ENCODE measurements at regions not wholly inside any gene's neighbourhood (a gene's known extent, or its start where the extent isn't known, plus 50 kb on each side); places are given as distances from the start of the nearest gene placed in this dataset.
"Not testable (repeated sequence)": the region's sequence is repeated elsewhere in the genome, so short reads cannot be mapped to it uniquely, and the experiment has no call there.

DNA sequence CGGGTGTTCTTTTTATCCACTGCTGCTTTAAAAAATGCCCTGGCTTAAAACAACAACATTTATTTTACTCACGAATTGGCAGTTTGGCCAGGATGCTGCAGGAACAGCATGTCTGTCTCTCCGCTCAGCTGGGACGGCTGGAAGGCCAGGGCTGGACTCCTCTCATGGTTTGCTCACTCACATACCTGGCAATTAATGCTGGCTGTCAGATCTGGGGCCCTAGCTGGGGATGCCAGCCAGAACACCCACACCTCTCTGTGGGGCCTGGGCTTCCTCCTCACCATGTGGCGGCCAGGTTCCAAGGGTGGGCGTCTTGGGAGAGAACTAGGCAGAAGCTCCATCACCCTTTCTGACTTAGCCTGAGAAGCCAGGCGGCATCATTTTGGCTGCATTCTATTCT is 189.1 kb upstream of the IL12B start:
- TF ChIP-seq, protein P1, sequence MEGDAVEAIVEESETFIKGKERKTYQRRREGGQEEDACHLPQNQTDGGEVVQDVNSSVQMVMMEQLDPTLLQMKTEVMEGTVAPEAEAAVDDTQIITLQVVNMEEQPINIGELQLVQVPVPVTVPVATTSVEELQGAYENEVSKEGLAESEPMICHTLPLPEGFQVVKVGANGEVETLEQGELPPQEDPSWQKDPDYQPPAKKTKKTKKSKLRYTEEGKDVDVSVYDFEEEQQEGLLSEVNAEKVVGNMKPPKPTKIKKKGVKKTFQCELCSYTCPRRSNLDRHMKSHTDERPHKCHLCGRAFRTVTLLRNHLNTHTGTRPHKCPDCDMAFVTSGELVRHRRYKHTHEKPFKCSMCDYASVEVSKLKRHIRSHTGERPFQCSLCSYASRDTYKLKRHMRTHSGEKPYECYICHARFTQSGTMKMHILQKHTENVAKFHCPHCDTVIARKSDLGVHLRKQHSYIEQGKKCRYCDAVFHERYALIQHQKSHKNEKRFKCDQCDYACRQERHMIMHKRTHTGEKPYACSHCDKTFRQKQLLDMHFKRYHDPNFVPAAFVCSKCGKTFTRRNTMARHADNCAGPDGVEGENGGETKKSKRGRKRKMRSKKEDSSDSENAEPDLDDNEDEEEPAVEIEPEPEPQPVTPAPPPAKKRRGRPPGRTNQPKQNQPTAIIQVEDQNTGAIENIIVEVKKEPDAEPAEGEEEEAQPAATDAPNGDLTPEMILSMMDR (IDR thresholded peaks at IDR 0.05; ENCODE audit: insufficient read depth, low read depth, low read length, missing control alignments): no peak
- no peak for DNase-seq (ENCODE audit: low read depth)
- H3K4me3 ChIP-seq (ENCODE audit: low read depth, low read length): no peak overlapping the region

DNA sequence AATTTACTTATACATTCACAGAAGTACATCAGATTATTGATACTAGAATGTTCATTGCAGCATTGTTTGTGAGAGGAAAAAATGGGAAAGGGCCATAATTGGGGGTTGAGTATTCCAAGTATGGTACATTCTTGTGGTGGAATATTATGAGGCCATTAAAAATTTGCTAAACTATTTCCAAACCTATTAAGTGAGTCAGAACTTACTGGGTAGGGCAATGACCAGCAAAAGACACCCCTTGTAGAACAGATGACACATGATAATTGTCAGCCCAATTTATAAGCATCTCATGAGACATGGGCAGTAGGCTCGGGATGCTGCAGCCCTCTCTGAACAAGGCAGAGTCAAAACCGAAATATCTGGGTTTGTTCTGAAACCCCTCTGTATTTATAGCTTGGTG is 192.6 kb upstream of the IL12B start:
- no peak overlapping the region for H3K4me3 ChIP-seq (ENCODE audit: low read depth, low read length)
- DNase-seq (ENCODE audit: low read depth): no peak
- TF ChIP-seq, protein P1 (IDR thresholded peaks at IDR 0.05; ENCODE audit: insufficient read depth, low read depth, low read length, missing control alignments): no peak

DNA sequence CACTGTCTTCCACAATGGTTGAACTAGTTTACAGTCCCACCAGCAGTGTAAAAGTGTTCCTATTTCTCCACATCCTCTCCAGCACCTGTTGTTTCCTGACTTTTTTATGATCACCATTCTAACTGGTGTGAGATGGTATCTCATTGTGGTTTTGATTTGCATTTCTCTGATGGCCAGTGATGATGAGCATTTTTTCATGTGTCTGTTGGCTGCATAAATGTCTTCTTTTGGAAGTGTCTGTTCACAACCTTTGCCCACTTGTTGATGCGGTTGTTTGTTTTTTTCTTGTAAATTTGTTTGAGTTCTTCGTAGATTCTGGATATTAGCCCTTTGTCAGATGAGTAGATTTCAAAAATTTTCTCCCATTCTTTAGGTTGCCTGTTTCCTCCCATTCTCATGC is 194.0 kb upstream of the IL12B start:
- H3K4me3 ChIP-seq (ENCODE audit: low read depth, low read length); DNase-seq (ENCODE audit: low read depth): not testable (repeated sequence)

DNA sequence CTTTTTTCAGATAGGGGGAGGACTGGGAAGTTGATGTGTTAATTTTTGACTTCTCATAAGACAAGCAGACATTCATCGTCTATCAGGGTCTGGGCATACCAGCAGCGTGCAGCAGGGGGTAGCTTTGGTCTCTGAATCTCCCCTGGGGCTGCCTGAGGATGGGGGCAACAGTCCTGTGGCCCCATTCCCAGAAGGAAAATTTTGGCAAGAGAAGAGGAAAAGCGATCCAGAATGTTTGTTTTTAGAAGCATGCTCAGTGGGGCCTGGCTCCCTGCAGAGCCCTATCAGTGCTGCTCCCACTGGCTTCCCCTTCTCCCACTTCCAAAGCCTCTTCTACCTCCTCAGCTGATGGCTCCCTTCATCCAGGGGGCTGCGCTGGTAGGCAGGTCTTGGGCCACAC is 194.8 kb upstream of the IL12B start:
- no peak overlapping the region for H3K4me3 ChIP-seq (ENCODE audit: low read depth, low read length)
- no peak for DNase-seq (ENCODE audit: low read depth)
- TF ChIP-seq, protein P1 (IDR thresholded peaks at IDR 0.05; ENCODE audit: insufficient read depth, low read depth, low read length, missing control alignments): no peak

DNA sequence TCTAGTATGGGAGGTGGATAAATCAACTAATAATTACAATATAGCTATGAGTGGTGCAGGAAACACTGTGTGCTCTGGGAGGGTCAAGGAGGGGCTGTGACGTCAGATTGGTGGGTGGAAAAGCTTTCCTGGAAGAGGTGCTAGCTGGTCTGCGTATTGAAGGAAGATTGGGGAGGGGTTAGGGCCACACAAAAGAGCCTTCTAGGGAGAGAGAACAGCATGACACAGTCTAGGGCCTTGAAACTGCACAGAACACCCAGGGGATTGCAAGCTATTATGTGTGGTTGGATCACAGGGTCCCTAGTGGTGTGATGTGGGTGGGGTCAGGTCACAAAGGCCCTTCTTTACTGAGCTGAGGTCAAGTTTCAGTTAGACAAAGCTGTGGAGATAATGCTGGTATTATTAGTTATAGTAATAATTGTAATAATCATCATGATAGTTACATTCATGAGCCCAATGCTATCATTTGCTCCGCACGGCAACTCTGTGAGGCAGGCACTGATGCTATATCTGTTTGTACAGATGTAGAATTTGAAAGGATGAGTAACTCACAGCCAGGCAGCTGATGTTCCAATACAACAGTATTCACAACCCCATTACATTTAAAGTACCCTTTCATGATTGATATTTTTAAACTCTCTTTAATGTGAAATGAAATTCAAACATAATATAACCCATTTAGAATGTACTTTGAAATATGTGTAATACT is 197.4 kb upstream of the IL12B start:
- DNase-seq (ENCODE audit: low read depth): no peak
- TF ChIP-seq, protein P1 (IDR thresholded peaks at IDR 0.05; ENCODE audit: insufficient read depth, low read depth, low read length, missing control alignments): no peak
- H3K4me3 ChIP-seq (ENCODE audit: low read depth, low read length): no peak overlapping the region

DNA sequence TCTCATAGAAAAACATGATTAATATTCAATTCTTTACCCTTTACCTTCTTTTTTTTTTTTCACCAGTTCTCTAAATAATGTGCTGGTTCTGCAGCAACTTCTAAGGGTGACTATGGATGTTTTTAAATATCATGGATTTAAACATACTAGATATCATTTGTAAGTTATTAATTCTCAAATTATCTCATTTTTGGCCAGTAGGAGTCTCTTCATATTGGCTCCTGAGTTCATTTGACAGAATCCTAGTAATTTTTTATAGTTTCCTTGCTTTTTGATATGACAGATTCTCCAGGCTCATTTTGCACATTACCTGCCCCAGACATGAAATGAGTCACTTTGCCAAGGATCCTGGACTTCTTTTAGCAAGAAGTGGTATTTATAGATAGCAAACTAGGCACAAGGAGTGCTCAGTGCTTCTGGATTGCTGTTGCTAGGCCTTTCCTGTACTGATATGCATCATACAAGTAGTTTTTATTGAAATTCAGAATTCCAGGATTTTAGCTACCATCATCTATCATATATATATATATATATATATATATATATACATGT is 201.3 kb upstream of the IL12B start:
- DNase-seq (ENCODE audit: low read depth): no peak
- TF ChIP-seq, protein P1 (IDR thresholded peaks at IDR 0.05; ENCODE audit: insufficient read depth, low read depth, low read length, missing control alignments): no peak
- no peak overlapping the region for H3K4me3 ChIP-seq (ENCODE audit: low read depth, low read length)

DNA sequence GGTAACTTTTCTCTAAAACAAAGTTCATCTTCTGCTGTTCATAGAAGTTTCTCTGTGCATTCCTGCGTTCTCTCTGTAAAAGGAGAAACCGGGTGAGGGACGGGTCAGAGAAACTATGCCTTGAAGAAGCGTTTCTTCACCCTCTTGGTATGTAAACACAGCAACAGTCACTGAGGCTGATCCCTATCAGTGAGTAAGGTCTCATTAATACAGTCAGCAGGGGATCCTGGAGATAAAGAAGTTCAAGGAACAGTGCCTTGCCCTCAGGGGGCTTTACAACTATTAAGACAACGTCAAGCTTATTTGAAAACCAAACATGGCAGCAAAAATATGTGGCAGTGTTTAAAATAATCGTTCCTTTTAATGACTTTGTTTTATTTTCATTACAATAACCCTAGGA is 202.9 kb upstream of the IL12B start:
- no peak overlapping the region for H3K4me3 ChIP-seq (ENCODE audit: low read depth, low read length)
- DNase-seq (ENCODE audit: low read depth): no peak
- TF ChIP-seq, protein P1 (IDR thresholded peaks at IDR 0.05; ENCODE audit: insufficient read depth, low read depth, low read length, missing control alignments): no peak

Data from GM12865 (cell line).